ENCODE measurements at regions not wholly inside any gene's neighbourhood (a gene's known extent, or its start where the extent isn't known, plus 50 kb on each side); places are given as distances from the start of the nearest gene placed in this dataset.

DNA sequence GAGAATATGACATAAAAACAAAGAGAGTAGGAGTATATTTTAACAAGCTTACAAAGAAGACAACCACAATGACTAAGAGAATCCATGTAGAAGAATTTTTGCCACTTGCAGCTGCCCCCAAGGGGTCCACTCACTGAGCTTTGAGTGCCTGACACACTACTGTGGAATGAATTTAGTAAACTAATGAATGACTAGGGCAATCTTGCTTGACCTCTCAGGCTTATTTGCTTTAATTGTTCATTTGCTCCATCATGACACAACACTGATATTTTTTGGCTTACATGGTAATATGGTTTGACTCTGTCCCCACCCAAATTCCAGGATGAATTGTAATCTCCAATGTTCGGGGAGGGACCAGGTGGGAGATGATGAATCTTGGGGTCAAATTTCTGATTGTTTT lies 249.1 kb upstream of the FAR2 start:
- TF ChIP-seq CTCF (IDR thresholded peaks at IDR 0.05 in 8 of 11, conservative IDR thresholded peaks at IDR 0.05 in 3 of 11) (no peak), POLR2A (IDR thresholded peaks at IDR 0.05) (no peak), POLR2AphosphoS5 (IDR thresholded peaks at IDR 0.05) (no peak)

All from spleen (tissue), 7 donors.